ENCODE measurements at regions not wholly inside any gene's neighbourhood (a gene's known extent, or its start where the extent isn't known, plus 50 kb on each side); places are given as distances from the start of the nearest gene placed in this dataset.

DNA sequence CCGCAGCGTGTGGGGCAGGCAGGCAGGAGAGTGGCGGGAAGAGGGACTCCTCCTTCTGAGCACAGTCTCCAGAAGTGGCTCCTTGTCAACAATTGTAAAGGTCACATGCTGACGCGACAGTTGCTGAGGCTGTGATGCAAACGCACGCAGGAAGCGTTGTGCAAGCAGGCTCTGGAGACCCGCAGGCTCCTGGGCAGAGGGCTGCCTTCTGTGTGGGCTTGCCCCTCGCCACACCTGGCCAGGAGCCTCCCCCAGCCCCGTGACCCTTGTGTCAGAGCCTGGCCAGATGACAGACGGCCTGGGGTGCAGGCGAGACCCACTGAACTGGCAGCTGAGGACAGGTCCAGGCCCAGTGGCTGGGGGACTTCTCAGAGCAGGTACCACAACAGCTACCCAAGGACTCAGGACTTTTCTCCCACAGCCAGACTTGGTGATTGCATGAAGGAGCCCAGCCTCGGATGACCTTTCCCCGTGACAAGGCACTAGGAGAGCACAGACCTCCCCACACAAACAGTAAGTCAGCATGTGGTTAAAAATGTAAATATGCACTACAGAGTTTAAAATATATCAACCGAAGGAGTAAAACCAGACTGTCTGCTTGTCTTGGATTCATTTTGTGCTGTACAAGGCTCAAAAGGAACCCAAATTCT is 222.1 kb upstream of the RREB1 start:
- dilution Hi-C loops (cut with MboI; ENCODE audit: extremely low pct_ligation_motif_present, low sequenced_read_pairs): no loop called here
- H2AFZ ChIP-seq (ENCODE audit: low read depth, low read length): no peak overlapping the region
- H4K20me1 ChIP-seq (replicated peaks; ENCODE audit: control insufficient read depth, extremely low read depth, insufficient read depth, low read length): no peaks in the 10 kb centered on the region
- H3K79me2 ChIP-seq (ENCODE audit: control insufficient read depth, insufficient read depth, low read length): no peaks in the 10 kb centered on the region
- no peaks in the 10 kb centered on the region for H3K36me3 ChIP-seq (ENCODE audit: control insufficient read depth in 2 of 2, extremely low read depth in 1 of 2, insufficient read depth in 2 of 2, low read length in 2 of 2)
- H3K27me3 ChIP-seq (ENCODE audit: control insufficient read depth in 2 of 2, insufficient read depth in 2 of 2, low read length in 2 of 2): no peaks in the 10 kb centered on the region
- no peak for FAIRE-seq
- no TSS peak for BruUV-seq (replicated peaks)
- CTCF ChIA-PET: no interaction called here
- H3K9ac ChIP-seq (replicated peaks; ENCODE audit: extremely low read depth, insufficient read depth, low read length): no peak overlapping the region
- H3K4me1 ChIP-seq (ENCODE audit: control insufficient read depth, extremely low read depth, insufficient read depth, low read length): no peaks in the 10 kb centered on the region
- no peaks in the 10 kb centered on the region for H3K9me3 ChIP-seq (replicated peaks; ENCODE audit: control insufficient read depth, insufficient read depth, low read length)
- no peak overlapping the region for H3K27ac ChIP-seq (ENCODE audit: insufficient read depth, low read depth, low read length)
- POLR2A ChIA-PET: no interaction called here
- no peak overlapping the region for H3K4me3 ChIP-seq (replicated peaks in 1 of 3; ENCODE audit: insufficient read depth in 1 of 3, low read depth in 1 of 3, low read length in 3 of 3)
- no peaks in the 10 kb centered on the region for H3K9me1 ChIP-seq (replicated peaks; ENCODE audit: control insufficient read depth, extremely low read depth, insufficient read depth, low read length)
- no peak for DNase-seq (ENCODE audit: low read depth, low spot score)
- TF ChIP-seq JUN (IDR thresholded peaks at IDR 0.05; ENCODE audit: borderline replicate concordance, insufficient read depth, insufficient read length, low read depth) (no peak), GATA2 (IDR thresholded peaks at IDR 0.05; ENCODE audit: insufficient read depth, insufficient read length, low read depth, low read length) (no peak), POLR2A (IDR thresholded peaks at IDR 0.05; ENCODE audit: low read depth, low read length) (no peak), FOS (IDR thresholded peaks at IDR 0.05; ENCODE audit: borderline replicate concordance, insufficient read depth, low read length) (no peak), POLR2AphosphoS5 (IDR thresholded peaks at IDR 0.05; ENCODE audit: insufficient read depth, low read depth, low read length) (no peak)
- TF ChIP-seq, protein P1, sequence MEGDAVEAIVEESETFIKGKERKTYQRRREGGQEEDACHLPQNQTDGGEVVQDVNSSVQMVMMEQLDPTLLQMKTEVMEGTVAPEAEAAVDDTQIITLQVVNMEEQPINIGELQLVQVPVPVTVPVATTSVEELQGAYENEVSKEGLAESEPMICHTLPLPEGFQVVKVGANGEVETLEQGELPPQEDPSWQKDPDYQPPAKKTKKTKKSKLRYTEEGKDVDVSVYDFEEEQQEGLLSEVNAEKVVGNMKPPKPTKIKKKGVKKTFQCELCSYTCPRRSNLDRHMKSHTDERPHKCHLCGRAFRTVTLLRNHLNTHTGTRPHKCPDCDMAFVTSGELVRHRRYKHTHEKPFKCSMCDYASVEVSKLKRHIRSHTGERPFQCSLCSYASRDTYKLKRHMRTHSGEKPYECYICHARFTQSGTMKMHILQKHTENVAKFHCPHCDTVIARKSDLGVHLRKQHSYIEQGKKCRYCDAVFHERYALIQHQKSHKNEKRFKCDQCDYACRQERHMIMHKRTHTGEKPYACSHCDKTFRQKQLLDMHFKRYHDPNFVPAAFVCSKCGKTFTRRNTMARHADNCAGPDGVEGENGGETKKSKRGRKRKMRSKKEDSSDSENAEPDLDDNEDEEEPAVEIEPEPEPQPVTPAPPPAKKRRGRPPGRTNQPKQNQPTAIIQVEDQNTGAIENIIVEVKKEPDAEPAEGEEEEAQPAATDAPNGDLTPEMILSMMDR (IDR thresholded peaks at IDR 0.05; ENCODE audit: extremely low read depth in 1 of 2, insufficient read depth in 1 of 2, low read depth in 1 of 2, low read length in 2 of 2): no peak
- TF ChIP-seq, protein P2, sequence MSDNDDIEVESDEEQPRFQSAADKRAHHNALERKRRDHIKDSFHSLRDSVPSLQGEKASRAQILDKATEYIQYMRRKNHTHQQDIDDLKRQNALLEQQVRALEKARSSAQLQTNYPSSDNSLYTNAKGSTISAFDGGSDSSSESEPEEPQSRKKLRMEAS (IDR thresholded peaks at IDR 0.05; ENCODE audit: insufficient read depth, insufficient read length): no peak
- intact Hi-C loops (cut with micrococcal nuclease): no loop called here
- no peak overlapping the region for H3K4me2 ChIP-seq (ENCODE audit: insufficient read depth, low read length)
